LHCN-M2 (cell line): ENCODE measurements at regions not wholly inside any gene's neighbourhood (a gene's known extent, or its start where the extent isn't known, plus 50 kb on each side); places are given as distances from the start of the nearest gene placed in this dataset.
A peak's percentile ranks its signal among the peaks of the same experiment; 100 is the strongest.

Experiments
- DNase-seq: peaks from one replicate; pipeline ENCODE4 v3.0.0-alpha.2; 2012; ENCODE audit warnings: low read depth

GRCh38 chr7:118013252-118014010 is 140.2 kb upstream of the CTTNBP2 start:
- no peak for DNase-seq

DNA sequence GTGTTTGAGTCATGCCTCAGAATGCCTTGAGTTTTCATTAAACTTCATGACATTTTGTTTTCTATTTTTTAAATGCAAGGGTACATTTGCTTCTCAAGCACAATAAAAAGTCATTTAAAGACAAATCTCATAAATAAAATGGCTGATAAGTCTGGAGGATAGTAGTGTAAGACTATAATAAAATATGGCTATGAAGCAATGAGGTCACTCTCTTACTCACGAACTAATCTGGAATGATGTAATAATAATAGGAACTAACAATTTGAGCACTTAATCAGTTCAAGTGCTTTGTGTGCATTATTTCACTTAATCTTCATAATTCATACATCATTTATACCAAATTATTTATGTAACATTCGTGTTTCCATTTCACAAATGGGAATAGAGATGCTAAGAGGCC is 149.3 kb upstream of the CTTNBP2 start:
- no peak for DNase-seq

DNA sequence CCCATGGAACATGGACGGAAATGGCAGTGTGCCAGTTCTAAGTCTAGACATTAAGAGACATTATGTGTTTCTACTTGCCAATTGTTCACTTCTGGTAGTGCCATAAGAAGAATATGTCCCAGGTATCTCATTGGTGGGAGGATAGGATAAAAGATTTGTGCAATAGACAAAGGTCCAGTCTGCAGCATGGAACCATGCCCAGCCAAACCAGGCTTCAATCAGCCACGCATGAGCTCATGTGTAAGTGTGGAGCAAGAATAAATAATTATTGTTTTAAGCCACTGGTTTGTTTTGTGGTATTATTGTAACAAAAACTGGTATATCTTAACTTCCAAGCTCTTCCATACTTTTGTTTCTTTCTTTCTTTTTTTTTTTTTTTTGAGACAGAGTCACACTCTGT is 153.6 kb upstream of the CTTNBP2 start:
- DNase-seq, result no peak

- DNase-seq, result no peak
Observed at GRCh38 chr7:118028226-118028625, 155.0 kb upstream of the CTTNBP2 start.

- DNase-seq, result no peak
Observed at GRCh38 chr7:118029826-118030422, 154.0 kb upstream of the LSM8 start.

GRCh38 chr7:118033273-118033672 is 150.7 kb upstream of the LSM8 start:
- no peak for DNase-seq

DNA sequence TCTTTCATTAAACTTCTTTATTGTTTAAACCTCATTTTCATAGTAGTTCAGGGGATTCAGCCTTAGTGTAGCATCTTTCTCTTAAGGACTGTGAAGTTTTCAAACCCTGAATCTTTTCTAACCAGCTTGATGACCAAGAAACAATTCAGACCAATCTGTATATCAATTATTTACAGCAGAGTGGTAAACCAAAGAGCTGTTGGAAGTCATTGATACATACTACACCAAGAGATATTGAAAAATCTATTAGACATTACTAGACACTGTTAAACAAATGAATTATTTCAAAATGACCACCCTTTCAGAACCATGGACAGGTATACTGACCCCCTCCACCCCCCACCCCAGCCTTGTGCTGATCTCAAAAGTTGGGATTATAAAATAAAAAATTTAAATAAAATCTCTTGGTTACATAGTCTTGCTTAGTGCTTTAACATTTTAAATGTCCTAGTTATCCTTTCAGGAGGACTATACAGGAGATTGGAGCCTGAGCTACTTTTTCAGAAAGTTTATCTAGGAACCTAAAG is 143.9 kb upstream of the LSM8 start:
- no peak for DNase-seq

- DNase-seq, result no peak
Observed at GRCh38 chr7:118040562-118040961, 143.4 kb upstream of the LSM8 start.

DNA sequence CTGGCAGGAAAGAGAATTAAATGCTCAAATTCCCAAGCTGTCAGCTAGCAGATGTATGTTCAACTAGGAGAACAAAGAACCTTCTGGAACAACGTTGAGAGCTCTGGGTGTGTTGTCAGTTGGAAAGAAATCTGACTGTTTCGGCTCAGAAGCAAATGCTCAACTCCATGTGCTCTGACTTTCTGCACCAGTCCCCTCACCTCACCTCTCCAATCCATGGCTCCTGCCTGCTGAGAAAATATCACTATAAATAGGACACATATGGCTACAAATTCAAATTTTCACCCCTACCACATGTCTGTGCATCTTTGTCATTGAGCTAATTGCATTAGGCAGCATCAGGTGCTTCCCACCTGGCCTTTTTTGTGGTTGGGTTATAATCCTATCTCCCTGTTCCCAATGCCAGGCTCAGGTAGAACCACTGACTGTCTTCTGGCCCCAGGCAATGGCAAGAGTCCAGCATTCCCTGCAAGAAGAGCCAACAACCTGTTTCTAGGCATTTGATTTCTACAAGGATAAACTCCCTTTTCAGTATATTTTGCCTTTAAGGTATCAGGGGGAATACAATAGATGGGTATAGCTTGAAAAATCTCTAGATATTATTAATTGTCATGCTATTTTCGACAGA is 142.6 kb upstream of the LSM8 start:
- no peak for DNase-seq

- DNase-seq, result no peak
Observed at GRCh38 chr7:118045629-118046028, 138.3 kb upstream of the LSM8 start.

GRCh38 chr7:118046086-118046485 is 137.9 kb upstream of the LSM8 start:
- no peak for DNase-seq

DNA sequence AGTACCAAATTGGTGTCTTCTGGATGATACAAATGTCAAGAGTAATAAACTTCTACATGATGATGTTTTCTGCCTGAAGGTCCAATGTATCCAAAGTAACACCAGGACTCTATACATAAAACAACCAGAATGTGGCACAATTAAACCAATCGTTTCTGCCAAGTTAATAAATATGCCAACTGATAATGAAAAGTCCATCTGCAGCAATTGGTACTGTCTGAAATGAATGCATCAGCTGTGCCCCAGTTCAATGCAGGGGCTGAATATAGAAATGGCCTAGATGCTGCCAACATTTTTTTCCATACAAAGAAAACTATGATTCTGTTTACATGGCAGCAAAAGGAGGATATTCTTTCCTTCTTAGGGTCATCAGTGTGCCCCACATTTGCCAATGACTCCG is 137.2 kb upstream of the LSM8 start:
- no peak for DNase-seq

GRCh38 chr7:118052336-118052735 is 131.6 kb upstream of the LSM8 start:
- DNase-seq, result no peak

- no peak for DNase-seq
Observed at GRCh38 chr7:118053353-118053752, 130.6 kb upstream of the LSM8 start.

DNA sequence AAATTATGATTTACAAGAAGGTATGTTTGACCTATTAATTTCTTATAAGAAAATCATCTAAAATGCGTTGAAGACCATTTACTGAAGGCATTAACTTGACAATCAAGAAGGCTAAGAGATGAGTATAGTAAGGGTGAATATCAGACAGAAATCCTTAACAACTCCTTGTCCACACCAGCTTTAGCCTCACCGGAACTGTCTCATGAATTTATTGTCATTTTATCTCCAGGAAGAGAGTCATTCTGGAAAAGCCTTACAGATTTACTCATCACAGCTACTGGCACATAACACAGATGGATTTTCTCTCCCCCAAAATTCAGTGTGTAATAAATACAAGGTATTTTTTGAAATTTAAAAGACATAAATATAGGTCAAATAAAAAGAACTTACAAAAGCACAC is 129.4 kb upstream of the LSM8 start:
- no peak for DNase-seq

DNA sequence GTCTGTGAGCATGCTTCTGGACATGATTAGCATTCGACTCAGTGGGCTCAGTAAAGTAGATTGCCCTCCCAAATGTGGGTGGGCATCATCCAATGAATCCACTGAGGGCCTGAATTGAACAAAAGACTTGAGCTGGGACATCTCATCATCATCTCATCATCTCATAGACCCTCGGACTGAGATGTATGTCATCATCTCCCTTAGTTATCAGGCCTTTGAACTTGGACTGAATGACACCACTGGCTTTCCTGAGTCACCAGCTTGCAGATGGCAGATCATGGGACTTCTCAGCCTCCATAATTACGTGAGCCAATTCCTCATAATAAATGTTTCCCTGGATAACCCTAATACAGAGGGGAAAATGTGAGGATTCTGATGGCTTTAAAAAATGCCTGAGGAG is 128.3 kb upstream of the LSM8 start:
- DNase-seq, result no peak

- peak; percentile 5 for DNase-seq
Observed at GRCh38 chr7:118057404-118057803, 126.6 kb upstream of the LSM8 start.

GRCh38 chr7:118059209-118059608 is 124.8 kb upstream of the LSM8 start:
- no peak for DNase-seq

- no peak for DNase-seq
Observed at GRCh38 chr7:118060692-118061091, 123.3 kb upstream of the LSM8 start.

DNA sequence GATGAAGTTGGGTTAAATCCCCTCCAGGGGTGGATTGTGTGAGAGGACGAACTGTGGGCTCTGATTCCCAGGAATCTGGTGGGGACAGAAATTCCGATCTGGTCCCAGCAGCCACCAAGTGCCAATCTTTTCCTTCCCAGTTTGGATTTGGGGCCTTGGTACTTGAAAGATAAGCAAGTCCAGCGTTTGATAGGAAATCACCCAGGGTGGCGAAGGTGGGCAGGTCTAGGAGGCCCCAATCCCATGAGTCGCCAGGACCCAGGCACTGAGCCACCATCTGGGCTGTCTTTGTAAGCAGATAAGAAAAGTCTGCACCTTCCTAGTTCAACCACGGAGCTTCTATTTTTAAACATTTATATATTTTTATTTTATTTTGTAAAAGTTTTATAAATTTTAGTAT is 122.6 kb upstream of the LSM8 start:
- DNase-seq, result no peak

DNA sequence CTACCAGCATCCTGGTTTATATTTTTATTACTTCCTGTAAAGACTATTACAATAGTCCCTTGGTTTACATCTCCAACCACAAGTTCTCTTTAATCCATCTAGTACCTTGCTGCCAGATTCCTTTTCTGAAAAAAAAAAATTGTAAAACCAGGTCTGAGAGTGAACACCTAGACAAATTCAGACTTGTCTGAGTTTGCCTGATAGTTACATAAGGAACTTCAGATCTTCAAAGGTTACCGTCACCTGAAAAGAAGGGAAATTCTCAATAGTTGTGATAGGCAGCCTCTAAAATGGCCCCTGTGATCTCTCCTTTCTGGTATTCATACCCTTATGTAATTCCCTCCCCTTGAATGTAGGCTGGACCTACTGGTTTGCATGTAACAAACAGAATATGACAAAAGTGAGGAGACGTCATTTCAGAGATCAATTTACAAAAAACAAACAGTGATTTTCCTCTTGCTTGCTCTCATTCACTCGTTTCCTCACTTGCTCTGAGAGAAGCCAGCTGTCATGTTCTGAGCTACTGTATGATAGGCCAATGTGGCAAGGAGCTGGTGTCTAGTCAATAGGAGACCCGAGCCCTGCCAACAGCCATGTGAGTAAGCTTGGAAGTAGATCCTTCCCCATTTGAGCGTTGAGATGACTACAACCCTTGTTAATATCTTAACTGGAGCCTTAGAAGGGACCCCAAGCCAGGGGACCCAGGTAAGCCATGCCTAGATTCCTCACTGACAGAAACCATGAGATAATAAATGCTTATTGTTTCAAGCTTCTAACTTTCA is 110.9 kb upstream of the LSM8 start:
- no peak for DNase-seq

DNA sequence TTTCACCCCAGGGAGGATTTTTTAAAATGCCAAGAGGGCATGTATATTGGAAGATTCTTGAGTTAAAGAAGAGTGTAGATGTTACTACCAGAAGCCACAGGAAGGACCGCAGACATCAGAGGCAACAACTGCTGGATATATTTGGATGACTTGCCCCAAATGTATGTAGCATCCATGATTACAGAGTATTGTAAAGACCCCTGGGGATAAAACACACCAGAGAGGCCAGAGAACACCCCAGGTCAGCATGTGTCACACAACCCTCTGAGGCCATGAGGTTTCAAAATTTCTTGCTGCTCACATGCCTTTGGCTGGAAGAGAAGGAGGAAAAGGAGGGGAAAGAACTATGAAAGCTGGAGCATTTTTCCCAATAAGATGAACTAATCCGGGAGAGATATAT is 108.0 kb upstream of the LSM8 start:
- no peak for DNase-seq
